Activated CD4-positive, alpha-beta T cell treated with anti-CD3 and anti-CD28 coated beads for 4 hours (primary cell): ENCODE measurements at regions not wholly inside any gene's neighbourhood (a gene's known extent, or its start where the extent isn't known, plus 50 kb on each side); places are given as distances from the start of the nearest gene placed in this dataset.

Experiments
- DNase-seq, 2 donors: peaks; one replicate each; pipeline ENCODE4 v3.0.0-alpha.2; 2020

DNA sequence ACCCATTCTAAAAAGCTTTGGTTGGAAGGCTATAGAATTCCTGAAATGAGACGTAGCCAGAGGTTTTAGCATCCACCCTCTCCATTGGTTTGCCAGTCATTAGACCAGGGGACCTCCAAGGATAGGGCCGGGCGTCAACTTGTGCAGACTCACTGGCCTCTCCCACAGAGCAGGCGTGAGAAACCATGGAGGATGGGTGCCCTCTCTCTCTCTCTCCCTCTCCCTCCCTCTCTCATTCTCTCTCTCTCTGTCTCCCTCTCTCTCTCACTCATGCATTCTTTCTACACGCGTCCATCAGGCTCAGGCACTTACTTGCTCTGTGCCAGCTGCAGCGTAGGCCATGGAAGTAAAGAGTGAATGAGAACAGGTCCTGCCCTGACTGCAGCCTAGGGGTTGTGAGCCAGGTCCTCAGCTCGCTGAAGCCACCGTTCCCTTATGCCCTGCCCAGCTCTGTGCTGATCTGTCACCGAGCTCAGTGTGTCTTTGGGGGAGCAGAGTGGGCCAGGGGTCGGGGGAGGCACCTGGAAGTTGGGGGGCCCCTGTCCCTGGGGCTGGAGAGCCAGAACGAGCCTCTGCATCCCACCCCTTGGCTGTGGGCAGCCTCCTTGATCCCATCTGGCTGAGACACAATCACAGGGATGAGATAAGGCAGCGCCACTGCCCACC lies 304.4 kb upstream of the HS6ST1 start:
- DNase-seq: no peak

DNA sequence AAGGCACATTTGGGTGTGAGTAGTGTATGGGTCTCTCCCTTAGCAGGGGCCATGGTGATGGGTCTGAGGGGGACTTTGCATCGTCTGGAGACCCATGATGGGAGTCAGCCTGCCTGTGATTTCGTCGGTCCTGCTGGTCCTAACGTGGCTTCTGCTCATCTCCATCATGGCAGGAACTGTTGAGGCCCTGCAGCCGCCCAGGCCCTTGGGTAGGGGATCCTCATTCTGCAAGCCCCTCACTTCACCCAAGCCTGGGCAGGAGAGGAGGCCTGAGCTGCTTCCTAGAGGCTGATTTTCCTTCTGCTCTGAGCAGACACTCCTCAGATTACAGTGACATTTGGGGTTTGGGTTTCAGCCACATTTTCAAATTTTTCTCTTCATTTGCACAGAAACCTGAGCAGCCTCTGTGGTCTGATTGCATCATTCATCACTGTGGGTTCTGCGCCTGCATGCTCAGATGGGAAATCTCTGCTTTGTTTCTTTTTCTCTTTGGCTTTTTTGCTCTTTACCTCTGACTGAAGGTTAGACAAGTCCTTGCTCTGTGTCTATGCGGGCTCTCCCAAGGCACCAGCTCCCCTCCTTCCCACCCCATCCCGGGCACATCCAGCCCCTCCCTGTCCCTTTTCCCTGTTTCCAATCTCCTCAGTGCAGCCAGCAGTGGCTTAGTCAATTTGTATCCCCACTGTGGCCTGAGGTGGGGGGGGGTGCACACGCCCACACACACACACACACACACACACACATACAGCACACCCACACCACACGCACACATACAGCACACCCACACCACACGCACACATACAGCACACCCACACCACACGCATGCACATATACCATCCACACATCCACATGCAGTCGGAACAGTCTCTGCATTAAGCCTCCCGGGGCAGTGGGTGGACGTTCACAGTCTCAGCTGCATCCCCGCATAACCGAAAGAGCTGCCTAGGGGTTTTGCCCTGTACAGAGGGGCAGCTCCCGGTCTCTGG lies 305.4 kb upstream of the HS6ST1 start:
- no peak for DNase-seq

DNA sequence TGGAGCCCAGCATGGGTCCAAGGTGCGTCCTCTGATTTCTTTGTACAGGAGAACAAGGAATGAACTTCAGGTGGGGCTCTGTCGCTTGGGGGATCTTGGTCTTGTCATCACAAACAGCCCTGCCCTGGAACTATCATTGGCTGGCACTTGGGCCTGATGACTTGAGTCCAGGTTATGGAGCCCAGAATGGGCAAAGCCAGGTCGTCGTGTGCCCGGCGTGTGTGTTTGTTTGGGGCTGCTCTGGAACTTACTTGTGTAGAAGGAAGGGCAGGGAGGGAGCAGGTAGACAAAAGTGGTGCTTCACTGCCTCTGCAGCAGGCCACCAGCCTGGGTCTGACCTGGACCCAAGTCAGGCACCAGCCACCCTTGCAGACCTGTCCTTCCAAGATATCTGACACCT lies 306.3 kb upstream of the HS6ST1 start:
- no peak for DNase-seq

DNA sequence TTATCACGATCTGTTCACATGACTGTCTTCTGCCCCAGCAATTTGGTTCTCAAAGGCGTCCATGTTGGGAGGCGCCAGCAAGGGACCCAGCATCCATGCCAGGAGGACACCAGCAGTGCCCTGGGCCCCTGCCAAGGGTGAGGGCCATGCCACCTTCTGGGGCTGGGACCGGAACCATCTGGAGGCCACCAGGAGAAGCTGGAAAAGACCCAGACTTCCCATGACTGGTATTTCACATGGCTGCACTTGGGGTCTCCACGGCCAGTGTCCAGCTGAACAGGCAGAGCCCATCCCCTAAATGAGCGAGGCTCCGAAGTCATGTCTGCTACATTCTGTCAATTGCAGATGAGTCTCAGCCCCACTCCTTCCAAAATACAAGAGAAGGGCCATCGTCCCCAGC lies 306.8 kb upstream of the HS6ST1 start:
- no peak for DNase-seq

DNA sequence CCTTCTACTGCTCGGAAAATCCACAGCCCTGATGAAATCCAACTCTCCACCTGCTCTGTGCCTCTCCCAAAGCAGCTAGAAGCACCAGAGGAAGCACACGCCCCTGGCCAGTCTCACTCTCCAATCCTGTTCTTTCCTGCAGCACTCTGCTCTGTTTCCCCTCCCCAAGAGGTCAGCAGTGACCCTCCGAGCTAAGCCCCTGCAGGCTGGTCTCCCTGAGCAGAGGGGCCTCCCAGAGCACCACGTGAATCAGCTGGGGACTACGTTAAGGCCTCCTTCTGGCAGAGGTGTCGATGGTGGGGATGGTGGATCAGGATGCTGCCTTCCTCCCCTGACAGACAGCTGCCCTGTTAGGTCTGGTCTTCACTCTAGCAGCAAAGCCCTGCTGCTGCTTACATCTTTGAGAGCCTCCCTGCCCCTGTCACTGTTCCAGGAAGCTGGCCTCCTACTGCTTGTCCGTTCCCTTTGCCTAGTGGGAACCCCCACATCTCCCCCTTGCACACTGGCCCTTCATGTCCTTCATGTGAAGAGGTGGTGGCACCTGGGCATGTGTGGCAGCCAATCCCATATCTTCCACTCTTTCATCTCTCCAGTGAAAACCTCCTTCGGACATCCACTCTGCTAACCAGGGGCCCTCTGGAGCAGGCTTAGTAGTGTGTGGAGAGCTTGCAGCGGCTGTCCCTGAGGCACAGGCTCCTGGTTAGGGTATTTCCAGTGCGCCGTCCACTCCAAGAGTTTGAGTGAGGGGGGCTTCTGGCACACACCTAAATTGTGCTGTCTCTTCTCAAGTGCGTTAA lies 307.5 kb upstream of the HS6ST1 start:
- no peak for DNase-seq

DNA sequence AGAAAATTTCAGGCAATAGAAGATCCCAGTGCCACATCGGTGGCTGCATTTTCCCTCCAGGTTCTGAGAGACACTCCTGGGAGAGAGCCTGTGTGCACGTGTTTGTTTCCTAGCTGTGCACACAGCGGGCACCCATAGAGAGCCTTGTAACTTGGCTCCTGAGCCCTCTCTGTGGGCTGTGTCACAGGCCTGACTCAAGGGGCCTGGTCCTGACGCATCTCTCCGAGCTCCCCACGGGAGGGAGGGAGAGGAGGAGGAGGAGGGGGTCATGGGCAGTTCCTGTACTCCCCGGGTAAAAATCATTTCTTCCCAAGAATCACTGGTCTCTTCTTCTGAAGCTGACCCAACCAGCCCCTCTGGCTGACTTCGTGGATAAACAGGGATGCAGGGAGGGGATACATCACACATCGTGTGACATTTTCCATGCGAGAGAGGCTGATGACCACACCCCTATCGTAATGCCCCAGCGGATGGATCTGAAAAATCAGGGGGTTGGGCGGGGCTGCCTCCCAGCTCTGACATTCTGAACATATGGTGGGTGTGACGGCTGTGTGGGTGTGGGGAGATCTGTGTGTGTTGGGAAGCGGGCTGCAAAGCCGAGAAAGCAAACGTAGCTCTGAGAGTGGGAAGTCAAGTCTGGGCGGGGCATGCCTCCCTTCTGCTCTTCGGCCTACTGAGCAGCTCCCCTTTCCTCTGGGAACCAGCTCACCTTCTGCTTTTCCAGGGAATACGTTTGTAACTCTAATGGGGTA lies 308.3 kb upstream of the HS6ST1 start:
- DNase-seq: no peak

DNA sequence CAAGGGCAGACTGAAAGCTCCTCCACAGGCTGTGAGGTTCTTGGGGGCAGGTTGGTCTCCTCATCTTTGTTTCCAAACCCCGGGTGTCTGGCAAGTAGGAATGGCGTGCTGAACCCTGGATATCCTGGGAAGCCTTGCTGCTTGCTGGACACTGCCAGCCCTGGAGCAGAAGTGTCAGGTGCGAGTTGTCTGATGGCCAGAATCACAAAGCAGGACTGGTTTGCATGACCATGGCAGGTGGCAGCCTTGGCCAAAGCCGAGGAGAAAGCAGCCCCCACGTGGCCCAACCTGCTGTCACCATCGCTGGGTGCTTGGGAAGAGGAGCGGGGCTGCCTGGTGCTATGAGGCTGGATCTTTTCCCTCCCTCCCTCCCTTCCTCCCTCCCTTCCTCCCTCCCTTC lies 309.5 kb upstream of the HS6ST1 start:
- DNase-seq: no peak

DNA sequence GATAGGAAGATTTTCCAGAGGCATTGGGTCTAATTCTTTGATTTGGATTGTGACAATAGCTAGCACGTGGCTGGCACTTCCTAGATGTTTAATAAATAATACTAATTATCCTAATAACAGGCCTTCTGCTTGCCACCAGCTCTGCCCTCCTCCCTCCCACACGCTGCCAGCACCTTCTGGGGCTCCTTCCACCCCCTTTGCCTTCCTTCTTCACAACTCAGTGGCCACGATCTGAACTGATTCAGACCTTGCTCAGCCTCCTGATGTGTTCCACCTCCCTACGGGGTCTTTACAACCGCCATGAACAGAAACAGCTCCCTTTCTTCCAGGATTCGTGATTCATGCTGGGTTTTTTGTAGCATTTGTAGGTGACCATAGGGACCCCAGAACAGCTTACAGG lies 310.3 kb upstream of the HS6ST1 start:
- no peak for DNase-seq

DNA sequence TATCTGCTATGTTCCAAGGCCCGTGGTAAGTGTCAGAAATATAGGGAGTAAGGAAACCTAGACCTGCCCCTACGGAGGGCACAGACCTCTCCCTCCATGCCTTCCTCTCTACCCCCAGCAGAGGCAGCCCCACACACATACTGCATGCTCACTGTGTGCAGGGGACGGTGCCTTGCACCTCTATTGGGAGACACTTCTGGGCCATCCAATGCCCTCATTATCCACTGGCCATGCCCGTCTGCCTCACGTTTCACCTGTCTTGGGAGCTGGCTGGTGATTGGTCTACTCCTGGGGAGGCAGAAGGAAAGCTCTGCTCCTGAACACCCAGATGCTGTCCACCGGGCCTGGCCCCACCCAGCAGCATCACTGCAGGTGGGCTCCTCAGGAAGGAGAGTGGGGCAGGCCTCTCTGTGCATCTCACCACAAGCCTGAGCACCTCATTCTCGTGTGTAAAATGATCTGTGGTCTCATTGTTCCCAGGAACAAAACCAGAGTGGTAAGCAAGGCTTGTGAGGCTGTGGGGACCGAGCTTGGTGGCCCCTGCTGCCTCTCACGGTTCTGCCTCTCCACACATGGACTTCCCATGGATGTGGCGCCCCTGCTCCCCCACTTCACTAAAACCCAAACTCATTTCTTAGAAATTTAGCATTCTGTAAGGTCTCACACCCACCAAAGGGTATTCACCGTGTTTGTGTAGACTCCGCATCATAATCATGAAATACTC lies 312.5 kb upstream of the HS6ST1 start:
- DNase-seq: no peak

DNA sequence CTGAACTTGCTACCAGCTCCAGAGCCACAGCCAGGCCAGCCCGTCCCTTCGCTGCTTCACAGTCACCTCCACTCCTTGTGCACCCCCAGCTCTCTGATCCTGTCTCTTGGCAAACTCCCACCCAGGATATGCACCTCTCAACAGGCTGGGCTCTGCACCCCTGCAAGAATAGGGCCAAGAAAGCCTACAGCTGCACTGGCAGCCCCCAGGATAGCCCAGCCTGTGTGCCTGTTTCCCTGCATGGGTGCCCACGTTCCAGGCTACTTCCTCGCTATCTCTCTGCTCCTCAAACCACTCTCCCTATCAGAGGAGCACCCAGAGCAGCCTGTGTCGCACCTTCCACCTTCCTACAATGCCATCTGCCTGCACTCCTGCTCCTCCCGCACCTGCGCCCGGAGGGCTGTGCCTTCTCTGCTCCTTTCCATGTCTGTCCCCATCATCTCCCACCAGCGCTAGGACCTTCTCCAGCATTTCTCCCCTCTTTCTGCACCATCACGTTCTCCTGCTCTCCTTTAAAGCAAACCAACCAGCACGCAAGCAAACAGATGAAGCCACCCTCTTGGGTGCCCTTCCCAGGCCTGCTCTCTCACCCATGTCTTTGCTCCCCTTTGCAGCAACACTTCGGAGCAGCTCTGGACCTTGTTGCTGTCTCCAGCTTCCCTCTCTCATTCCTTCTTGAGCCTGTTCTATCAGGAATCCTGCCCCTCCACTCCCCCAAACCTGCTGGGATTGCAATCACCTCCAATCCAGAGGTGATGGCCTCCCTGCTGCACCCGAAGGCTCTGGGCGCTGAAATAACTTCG lies 313.2 kb upstream of the HS6ST1 start:
- DNase-seq: no peak

DNA sequence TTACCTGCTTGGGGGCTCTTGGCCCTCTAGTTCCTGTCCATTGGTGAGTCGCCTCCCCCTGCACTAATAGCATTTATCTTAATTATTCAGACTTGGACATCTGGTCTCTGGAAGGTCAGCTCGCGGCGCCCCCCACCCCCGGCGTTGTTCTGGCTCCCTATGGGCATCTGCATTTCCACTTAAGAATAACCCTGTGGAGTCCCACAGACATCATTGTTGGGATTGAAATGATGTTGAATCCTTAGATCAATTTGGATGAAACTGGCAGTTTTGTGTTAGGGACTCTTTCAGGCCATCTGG lies 313.8 kb upstream of the HS6ST1 start:
- no peak for DNase-seq

DNA sequence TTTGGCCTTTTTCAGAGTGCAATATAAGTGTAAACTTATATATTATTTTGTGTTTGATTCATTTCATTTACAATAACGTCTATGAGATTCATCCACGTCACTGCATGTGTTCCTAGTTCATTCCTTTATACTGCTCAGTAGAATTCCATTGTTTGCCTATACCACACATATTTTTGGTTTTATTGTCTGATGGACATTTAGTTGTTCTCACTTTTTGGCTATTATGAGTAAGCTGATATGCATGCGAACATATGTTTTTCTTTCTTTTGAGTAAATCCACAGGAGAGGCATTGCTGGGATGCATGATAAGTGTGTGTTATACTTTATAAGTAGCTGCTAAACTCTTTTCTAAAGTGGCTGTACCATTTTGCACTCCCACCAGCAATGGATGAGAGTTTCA lies 314.8 kb upstream of the HS6ST1 start:
- DNase-seq: no peak

DNA sequence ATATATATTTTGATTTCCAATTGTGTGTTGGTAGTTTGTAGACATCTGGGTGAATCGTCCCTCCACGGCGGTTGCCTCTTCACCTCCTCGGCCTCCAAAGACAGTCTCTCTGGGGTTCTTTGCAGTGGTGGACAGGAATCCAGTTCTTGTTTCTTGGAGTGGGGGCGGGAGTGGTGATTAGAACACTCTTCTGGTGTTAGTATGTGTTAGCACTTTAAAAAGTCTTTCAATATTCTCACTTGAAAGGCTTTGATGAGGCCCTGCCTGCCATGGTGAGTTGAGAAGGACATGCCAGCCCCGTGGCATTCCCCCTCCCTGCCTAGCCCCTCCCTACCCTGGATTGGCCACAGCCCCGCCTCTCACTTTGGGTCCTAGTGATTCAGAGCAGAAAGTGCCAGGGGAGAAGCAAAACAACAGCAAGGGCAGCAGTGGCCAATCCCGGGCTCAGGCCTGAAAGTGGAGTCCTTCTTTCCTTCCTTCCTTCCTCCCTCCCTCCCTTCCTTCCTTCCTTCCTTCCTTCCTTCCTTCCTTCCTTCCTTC lies 316.8 kb upstream of the HS6ST1 start:
- no peak for DNase-seq

DNA sequence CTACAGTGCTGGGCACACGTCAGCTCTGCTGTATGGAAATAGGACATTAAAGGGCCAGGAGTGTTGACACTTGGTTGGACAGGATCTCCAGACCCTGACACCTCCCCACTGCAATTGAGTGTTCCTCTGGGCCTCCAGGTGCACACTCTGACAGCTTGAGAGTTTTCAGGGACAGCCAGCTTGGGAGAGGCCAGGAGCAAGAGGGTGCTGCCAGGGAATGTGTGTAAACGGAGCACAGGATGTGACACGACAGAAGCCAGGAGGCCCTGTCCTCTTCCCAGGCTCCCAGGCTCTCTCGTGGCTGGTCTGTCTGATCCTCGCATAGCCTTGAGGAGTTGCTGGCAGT lies 318.1 kb upstream of the HS6ST1 start:
- DNase-seq: no peak

DNA sequence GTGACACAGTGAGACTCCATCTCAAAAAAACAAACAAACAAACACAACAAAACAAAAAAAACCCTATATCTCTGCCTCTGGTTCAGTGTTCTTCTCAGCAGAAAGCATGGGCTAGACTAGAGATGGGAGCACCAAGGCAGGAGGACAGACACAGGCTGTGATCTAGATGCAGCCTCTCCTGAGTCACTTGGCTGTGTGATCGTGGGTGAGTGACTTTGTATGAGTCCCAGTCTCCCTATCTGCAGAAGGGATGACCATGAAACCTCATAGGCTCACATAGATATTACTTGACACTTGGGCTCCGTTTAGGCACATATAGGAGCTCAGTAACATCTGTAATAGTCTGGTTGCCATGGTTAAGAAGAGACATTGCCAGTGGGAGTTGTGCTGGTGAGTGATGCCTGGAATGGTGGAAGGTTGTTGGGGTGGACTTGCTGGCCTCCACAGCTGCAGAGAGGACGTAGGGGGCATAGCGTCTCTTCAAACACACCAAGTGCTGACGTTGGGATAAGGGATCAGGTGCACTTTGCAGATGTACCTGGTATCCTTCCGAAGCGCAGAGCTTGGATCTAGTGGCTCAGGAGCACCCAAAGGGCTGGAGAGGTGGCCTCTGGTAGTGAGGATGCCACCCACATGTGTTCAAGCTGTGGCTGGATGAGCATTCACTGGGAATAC lies 318.9 kb upstream of the HS6ST1 start:
- DNase-seq: no peak

DNA sequence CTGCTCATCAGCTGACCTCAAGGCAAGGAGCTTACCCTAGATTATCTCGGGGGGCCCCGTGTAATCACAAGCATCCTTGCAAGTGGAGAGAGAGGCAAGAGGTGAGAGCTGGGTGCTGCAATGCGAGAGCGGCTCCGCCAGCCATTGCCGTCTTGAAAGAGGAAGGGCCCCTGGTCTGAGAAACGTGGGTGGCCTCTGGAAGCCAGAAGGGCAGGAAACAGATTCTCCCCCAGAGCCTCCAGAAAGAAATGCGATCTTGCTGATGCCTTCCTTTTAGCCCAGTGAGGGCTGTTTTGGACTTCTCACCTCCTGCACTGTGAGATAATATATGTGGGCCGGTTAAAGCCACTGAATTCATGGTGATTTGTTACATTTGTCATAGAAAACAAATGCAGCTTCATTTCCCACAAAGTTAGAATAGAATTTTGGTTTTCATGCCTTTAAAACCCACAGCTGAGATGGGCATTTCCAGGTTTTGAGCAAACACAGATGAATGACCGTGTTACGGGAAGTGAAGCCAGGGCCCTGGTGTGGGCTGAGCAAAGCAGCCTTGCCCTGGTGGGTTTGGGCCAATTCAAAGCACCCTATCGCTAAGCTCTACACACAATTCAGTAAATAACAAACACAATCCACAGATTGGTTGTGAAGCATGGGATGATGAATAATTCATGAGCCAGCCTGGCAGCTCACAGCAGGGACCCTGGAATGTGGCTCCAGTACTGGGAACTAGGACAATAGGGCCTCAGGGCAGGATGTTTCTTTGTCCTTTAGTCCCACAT lies 319.9 kb upstream of the HS6ST1 start:
- no peak for DNase-seq

DNA sequence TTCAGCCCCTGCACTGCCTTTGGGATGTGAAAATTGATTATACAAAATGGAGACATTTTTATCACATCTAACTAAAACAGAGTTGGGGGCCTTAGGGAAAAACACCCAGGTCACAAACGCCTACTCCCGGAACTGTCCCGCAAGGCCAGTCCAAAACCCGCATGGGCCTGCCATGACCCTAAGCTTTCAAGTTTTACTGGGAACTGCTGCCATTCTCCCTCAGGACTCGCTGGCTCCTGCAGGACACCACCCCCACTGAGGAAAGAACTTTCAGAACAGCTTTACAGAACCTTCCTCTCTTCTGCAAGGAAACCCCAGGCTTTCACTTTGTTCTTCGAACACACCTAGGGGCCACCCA lies 320.4 kb upstream of the HS6ST1 start:
- DNase-seq: no peak

DNA sequence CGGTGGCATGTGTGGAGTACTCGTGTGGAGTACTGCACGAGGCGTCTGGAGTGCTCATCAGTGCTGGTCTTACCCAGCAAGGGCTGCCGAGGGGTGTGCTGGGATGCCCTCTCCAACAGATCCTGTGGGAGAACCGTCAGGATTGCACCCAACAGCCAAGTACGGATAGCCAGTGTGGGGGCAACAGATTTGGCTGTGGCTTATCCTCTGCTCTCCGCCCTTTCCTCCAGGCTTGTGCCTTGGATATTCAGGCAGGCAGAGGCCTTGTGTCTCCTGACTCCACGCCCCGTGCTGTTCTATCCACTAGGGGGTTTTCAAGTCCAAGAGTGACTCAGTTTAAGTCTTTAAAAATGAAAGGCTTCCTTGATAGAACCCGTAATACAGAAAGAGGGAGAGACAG lies 321.0 kb upstream of the HS6ST1 start:
- no peak for DNase-seq

DNA sequence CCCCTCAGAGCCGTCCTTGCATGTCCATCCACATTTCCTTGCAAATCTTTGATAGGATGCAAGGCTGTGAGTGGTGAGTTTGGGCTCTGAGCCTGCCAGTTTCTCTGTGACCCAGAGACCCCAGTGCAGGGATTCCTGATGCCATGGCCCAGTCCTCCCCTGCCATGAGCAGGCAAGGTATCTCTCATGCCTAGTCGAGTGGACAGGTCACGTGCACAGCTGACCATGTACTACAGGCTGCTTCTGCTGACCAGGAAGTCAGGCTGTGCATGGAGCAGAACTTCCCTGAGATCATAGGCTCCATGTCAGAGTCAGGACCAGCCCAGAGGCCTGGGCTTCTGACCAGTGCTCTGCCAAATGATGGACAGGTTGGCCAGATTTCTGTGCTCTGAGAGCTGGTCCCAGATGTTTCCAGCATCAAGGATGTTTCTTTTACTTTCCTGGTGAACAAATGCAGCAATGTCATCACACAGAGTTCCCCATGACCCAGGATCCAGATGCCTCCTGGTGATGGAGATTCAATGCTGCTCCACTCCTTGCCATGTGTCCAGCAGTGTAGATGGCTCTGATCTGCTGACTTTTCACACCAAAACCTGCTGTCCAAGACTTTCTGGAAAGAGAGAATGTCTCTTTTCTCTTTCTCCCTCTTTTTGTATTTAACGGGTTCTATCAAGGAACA lies 321.6 kb upstream of the HS6ST1 start:
- no peak for DNase-seq
